Fibroblast of lung (primary cell): ENCODE measurements at regions not wholly inside any gene's neighbourhood (a gene's known extent, or its start where the extent isn't known, plus 50 kb on each side); places are given as distances from the start of the nearest gene placed in this dataset.

ENCODE experiments used
- EZH2 ChIP-seq: IDR thresholded peaks from 2 replicates; pipeline ENCODE4 v1.5.1; 2012; ENCODE audit warnings: low read length, control low read depth, mild to moderate bottlenecking; ENCODE audit errors: missing control alignments
- TF ChIP-seq, protein P1 (sequence below), 2 donors: IDR thresholded peaks in 1 of 2; conservative IDR thresholded peaks in 1 of 2; 1 replicate in 1 of 2; 2 replicates in 1 of 2; pipeline ENCODE4 v1.5.1; 2011 to 2012; ENCODE audit warnings: low read length in 2 of 2, control low read depth in 1 of 2, inconsistent platforms in 1 of 2, low read depth in 1 of 2, mild to moderate bottlenecking in 1 of 2

DNA sequence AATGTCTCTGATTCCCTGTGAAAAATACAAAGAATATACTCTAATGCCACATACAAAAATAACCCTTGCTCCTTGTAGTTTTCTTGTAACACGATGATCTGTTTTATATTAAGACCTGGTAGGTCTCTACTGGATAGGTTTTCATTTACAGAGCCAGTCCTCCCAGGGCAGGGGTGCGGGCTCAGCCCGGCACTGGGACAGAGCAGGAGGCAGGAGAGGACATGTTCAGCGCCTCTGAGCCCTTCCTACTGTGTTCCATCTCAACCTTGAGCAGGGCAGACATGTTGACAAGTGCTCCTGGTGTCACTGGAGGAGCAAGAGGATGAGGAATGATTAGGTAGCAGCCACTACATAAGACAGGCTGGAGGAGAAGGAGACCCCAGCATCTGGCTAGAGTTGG is 335.5 kb downstream of the INSIG2 start:
- TF ChIP-seq, protein P1, sequence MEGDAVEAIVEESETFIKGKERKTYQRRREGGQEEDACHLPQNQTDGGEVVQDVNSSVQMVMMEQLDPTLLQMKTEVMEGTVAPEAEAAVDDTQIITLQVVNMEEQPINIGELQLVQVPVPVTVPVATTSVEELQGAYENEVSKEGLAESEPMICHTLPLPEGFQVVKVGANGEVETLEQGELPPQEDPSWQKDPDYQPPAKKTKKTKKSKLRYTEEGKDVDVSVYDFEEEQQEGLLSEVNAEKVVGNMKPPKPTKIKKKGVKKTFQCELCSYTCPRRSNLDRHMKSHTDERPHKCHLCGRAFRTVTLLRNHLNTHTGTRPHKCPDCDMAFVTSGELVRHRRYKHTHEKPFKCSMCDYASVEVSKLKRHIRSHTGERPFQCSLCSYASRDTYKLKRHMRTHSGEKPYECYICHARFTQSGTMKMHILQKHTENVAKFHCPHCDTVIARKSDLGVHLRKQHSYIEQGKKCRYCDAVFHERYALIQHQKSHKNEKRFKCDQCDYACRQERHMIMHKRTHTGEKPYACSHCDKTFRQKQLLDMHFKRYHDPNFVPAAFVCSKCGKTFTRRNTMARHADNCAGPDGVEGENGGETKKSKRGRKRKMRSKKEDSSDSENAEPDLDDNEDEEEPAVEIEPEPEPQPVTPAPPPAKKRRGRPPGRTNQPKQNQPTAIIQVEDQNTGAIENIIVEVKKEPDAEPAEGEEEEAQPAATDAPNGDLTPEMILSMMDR (conservative IDR thresholded peaks at IDR 0.05 in 1 of 2, IDR thresholded peaks at IDR 0.05 in 1 of 2; ENCODE audit: low read depth in 1 of 2, low read length in 2 of 2): no peak
- no peak for TF ChIP-seq EZH2
